GM23338 (cell line): ENCODE measurements at regions not wholly inside any gene's neighbourhood (a gene's known extent, or its start where the extent isn't known, plus 50 kb on each side); places are given as distances from the start of the nearest gene placed in this dataset.

Experiments
- ATAC-seq: fragments of 200-7000 bp; cut with Tn5 transposase; 3 replicates; pipeline ENCODE4 v1.9.1; 2020
- DNase-seq: peaks from one replicate; pipeline ENCODE4 v3.0.0-alpha.2; 2015; ENCODE audit warnings: low spot score
- H2AFZ ChIP-seq: fragments of 200-600 bp; sonication (generic); 2 replicates; pipeline ENCODE4 v1.8.0; 2016; ENCODE audit warnings: antibody characterized with exemption, mild to moderate bottlenecking, moderate library complexity
- H3F3A ChIP-seq: fragments of 200-600 bp; sonication (generic); replicated peaks from 2 replicates; pipeline ENCODE4 v1.8.0; 2017; ENCODE audit warnings: antibody characterized with exemption, mixed run types, low read depth
- H3K27ac ChIP-seq: fragments of 200-600 bp; sonication (generic); 2 replicates; pipeline ENCODE4 v1.6.1; 2016; ENCODE audit warnings: low read depth
- H3K27me3 ChIP-seq: fragments of 200-600 bp; sonication (generic); 2 replicates; pipeline ENCODE4 v1.8.0; 2016; ENCODE audit warnings: mild to moderate bottlenecking, mixed run types, moderate library complexity; ENCODE audit not compliant: insufficient read depth
- H3K36me3 ChIP-seq: fragments of 200-600 bp; sonication (generic); 2 replicates; pipeline ENCODE4 v1.8.0; 2016; ENCODE audit warnings: mild to moderate bottlenecking; ENCODE audit not compliant: insufficient read depth
- H3K4me1 ChIP-seq: fragments of 200-600 bp; sonication (generic); 2 replicates; pipeline ENCODE4 v1.8.0; 2016; ENCODE audit warnings: mild to moderate bottlenecking, moderate library complexity; ENCODE audit not compliant: insufficient read depth
- H3K4me2 ChIP-seq: fragments of 200-600 bp; sonication (generic); 2 replicates; pipeline ENCODE4 v1.7.1; 2017; ENCODE audit warnings: mixed run types
- H3K4me3 ChIP-seq: fragments of 200-600 bp; sonication (generic); 2 replicates; pipeline ENCODE4 v1.6.1; 2016; ENCODE audit warnings: mixed run types
- H3K79me2 ChIP-seq: fragments of 200-600 bp; sonication (generic); replicated peaks from 2 replicates; pipeline ENCODE4 v1.8.0; 2017; ENCODE audit warnings: mild to moderate bottlenecking; ENCODE audit not compliant: insufficient read depth
- H3K9me2 ChIP-seq: fragments of 200-600 bp; sonication (generic); 2 replicates; pipeline ENCODE4 v1.8.0; 2017; ENCODE audit not compliant: insufficient read depth
- H4K20me1 ChIP-seq: fragments of 200-600 bp; sonication (generic); replicated peaks from 2 replicates; pipeline ENCODE4 v1.8.0; 2017; ENCODE audit warnings: mild to moderate bottlenecking; ENCODE audit not compliant: insufficient read depth
- H3K27ac Mint-ChIP-seq: 2 replicates; pipeline ENCODE4 v1.8.0; 2020; ENCODE audit warnings: inconsistent platforms, mild to moderate bottlenecking, moderate library complexity, mixed read lengths
- H3K27me3 Mint-ChIP-seq: 3 replicates; pipeline ENCODE4 v1.8.0; 2022; ENCODE audit warnings: low read depth, mild to moderate bottlenecking, moderate library complexity, mixed read lengths, inconsistent platforms; ENCODE audit not compliant: insufficient read depth, poor library complexity
- H3K36me3 Mint-ChIP-seq: 3 replicates; pipeline ENCODE4 v1.8.0; 2021; ENCODE audit warnings: low read depth, mild to moderate bottlenecking, inconsistent platforms, moderate library complexity, mixed read lengths
- H3K4me1 Mint-ChIP-seq: 3 replicates; pipeline ENCODE4 v1.8.0; 2020; ENCODE audit warnings: mild to moderate bottlenecking, inconsistent platforms, mixed read lengths
- H3K4me3 Mint-ChIP-seq: 3 replicates; pipeline ENCODE4 v1.8.0; 2021; ENCODE audit warnings: moderate library complexity, mild to moderate bottlenecking, inconsistent platforms, mixed read lengths
- H3K9me3 Mint-ChIP-seq: 3 replicates; pipeline ENCODE4 v1.8.0; 2020; ENCODE audit warnings: moderate library complexity, mild to moderate bottlenecking, inconsistent platforms, mixed read lengths
- CREB1 ChIP-seq: fragments of 250-450 bp; sonication (Bioruptor Pico); IDR thresholded peaks from 2 replicates; pipeline ENCODE4 v1.5.0; 2020; ENCODE audit warnings: low read depth, mild to moderate bottlenecking, moderate library complexity
- NANOG ChIP-seq: IDR thresholded peaks from 2 replicates; pipeline ENCODE4 v1.6.1; 2016; ENCODE audit warnings: antibody characterized with exemption, borderline replicate concordance
- POLR2AphosphoS5 ChIP-seq: IDR thresholded peaks from 2 replicates; pipeline ENCODE4 v1.6.1; 2016; ENCODE audit warnings: antibody characterized with exemption, low read depth
- ZNF331 ChIP-seq: fragments of 250-450 bp; sonication (Bioruptor Pico); IDR thresholded peaks from 2 replicates; pipeline ENCODE4 v1.5.0; 2020; ENCODE audit warnings: low read depth, mild to moderate bottlenecking, moderate library complexity
- TF ChIP-seq, protein P1 (sequence below): IDR thresholded peaks from one replicate; pipeline ENCODE4 v1.6.1; 2018; ENCODE audit warnings: antibody characterized with exemption; ENCODE audit not compliant: unreplicated experiment
- TF ChIP-seq, protein P2 (sequence below), 2 experiments: fragments of 200-600 bp in 1 of 2; sonication (generic) in 1 of 2; conservative IDR thresholded peaks; 2 replicates each; pipeline versions ENCODE4 v1.5.1 to v1.6.1; 2016 to 2017; ENCODE audit warnings: antibody characterized with exemption in 2 of 2, low read depth in 2 of 2, mild to moderate bottlenecking in 2 of 2, moderate library complexity in 1 of 2
- TF ChIP-seq, protein P3 (sequence below): fragments of 250-450 bp; sonication (Bioruptor Pico); IDR thresholded peaks from 2 replicates; pipeline ENCODE4 v1.5.0; 2020; ENCODE audit warnings: mild to moderate bottlenecking, moderate library complexity

DNA sequence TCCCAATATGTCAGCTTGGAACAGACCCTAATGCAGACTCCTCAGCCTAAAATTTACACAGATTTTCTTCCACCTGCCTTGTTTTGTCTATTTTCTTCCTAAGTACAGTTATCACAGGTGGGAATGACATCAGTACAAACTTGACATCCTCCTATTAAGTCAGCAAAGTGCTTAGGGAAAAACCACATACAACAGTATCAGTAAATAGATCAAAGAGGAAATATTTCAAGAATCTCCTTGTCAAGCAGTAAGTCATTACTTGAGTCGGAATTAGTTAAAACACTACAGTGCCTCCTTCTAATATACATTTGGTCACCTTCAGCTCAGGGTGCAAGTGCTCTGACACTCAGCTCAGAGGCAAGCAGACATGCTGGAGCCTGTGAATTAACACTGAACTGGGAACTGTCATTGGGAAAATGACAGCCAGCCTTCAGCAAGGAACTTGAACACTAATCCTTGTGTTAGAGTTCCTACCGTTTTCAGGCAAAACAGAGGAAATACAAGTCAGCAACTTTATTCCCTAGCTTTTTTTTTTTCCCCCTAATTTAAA, 394.3 kb upstream of the HTR2A start:
- H3K9me3 Mint-ChIP-seq: no peaks in the 10 kb centered on the region
- no peaks in the 10 kb centered on the region for H4K20me1 ChIP-seq
- H3K36me3 Mint-ChIP-seq: no peaks in the 10 kb centered on the region
- peaks cover 9% of the 10 kb centered on the region; the same call in 1 of the 2 replicates for H3K9me2 ChIP-seq
- no peaks in the 10 kb centered on the region for H3K79me2 ChIP-seq
- no peak overlapping the region for H3K27ac Mint-ChIP-seq
- H3K27ac ChIP-seq: no peak overlapping the region
- DNase-seq: no peak
- ATAC-seq: no peak
- no peaks in the 10 kb centered on the region for H3F3A ChIP-seq
- H2AFZ ChIP-seq: no peak overlapping the region
- TF ChIP-seq ZNF331 (CRISPR knock-in tag) (no peak), POLR2AphosphoS5 (no peak), NANOG (no peak)
- TF ChIP-seq, protein P1, sequence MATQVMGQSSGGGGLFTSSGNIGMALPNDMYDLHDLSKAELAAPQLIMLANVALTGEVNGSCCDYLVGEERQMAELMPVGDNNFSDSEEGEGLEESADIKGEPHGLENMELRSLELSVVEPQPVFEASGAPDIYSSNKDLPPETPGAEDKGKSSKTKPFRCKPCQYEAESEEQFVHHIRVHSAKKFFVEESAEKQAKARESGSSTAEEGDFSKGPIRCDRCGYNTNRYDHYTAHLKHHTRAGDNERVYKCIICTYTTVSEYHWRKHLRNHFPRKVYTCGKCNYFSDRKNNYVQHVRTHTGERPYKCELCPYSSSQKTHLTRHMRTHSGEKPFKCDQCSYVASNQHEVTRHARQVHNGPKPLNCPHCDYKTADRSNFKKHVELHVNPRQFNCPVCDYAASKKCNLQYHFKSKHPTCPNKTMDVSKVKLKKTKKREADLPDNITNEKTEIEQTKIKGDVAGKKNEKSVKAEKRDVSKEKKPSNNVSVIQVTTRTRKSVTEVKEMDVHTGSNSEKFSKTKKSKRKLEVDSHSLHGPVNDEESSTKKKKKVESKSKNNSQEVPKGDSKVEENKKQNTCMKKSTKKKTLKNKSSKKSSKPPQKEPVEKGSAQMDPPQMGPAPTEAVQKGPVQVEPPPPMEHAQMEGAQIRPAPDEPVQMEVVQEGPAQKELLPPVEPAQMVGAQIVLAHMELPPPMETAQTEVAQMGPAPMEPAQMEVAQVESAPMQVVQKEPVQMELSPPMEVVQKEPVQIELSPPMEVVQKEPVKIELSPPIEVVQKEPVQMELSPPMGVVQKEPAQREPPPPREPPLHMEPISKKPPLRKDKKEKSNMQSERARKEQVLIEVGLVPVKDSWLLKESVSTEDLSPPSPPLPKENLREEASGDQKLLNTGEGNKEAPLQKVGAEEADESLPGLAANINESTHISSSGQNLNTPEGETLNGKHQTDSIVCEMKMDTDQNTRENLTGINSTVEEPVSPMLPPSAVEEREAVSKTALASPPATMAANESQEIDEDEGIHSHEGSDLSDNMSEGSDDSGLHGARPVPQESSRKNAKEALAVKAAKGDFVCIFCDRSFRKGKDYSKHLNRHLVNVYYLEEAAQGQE: no peak
- TF ChIP-seq, protein P2, sequence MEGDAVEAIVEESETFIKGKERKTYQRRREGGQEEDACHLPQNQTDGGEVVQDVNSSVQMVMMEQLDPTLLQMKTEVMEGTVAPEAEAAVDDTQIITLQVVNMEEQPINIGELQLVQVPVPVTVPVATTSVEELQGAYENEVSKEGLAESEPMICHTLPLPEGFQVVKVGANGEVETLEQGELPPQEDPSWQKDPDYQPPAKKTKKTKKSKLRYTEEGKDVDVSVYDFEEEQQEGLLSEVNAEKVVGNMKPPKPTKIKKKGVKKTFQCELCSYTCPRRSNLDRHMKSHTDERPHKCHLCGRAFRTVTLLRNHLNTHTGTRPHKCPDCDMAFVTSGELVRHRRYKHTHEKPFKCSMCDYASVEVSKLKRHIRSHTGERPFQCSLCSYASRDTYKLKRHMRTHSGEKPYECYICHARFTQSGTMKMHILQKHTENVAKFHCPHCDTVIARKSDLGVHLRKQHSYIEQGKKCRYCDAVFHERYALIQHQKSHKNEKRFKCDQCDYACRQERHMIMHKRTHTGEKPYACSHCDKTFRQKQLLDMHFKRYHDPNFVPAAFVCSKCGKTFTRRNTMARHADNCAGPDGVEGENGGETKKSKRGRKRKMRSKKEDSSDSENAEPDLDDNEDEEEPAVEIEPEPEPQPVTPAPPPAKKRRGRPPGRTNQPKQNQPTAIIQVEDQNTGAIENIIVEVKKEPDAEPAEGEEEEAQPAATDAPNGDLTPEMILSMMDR (conservative IDR thresholded peaks at IDR 0.05; ENCODE audit: low read depth in 2 of 2): no peak
- H3K4me1 Mint-ChIP-seq: peaks cover 8% of the 10 kb centered on the region
- no peak overlapping the region for H3K4me2 ChIP-seq
- no peak overlapping the region for H3K4me3 ChIP-seq
- H3K27me3 ChIP-seq: no peaks in the 10 kb centered on the region
- no peaks in the 10 kb centered on the region for H3K36me3 ChIP-seq
- peaks cover 2% of the 10 kb centered on the region for H3K27me3 Mint-ChIP-seq
- no peak overlapping the region for H3K4me3 Mint-ChIP-seq
- H3K4me1 ChIP-seq: no peaks in the 10 kb centered on the region

DNA sequence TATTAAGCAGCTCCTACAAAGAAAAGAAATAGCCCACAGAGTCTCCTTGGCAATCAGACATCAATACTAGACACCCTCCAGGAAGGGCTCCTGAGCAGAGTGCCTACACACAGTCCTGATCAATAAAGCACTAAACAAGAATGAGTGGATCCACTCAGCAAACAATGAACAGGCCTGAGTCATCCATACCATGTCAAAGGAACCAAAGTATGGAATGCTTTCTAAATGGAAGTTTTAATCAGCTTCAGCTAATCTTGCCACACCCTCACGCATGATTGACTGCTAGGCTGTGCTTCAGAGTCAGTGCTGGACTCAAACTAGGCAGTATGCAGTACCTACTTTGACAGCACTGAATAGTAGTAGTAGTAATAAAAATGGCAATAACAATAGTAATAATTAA, 392.7 kb upstream of the HTR2A start:
- Mint-ChIP-seq H3K4me1 (peaks cover 8% of the 10 kb centered on the region), H3K4me3 (no peak overlapping the region), H3K36me3 (no peaks in the 10 kb centered on the region), H3K27ac (no peak overlapping the region), H3K27me3 (peaks cover 2% of the 10 kb centered on the region), H3K9me3 (no peaks in the 10 kb centered on the region)
- ATAC-seq (no peak), DNase-seq (no peak)
- Histone ChIP-seq H3K36me3 (no peaks in the 10 kb centered on the region), H3K79me2 (no peaks in the 10 kb centered on the region), H3K9me2 (peaks cover 4% of the 10 kb centered on the region; the same call in 1 of the 2 replicates), H3K4me3 (no peak overlapping the region), H3K4me1 (no peaks in the 10 kb centered on the region), H2AFZ (no peak overlapping the region), H4K20me1 (no peaks in the 10 kb centered on the region), H3K27me3 (no peaks in the 10 kb centered on the region), H3F3A (no peaks in the 10 kb centered on the region), H3K4me2 (no peak overlapping the region), H3K27ac (no peak overlapping the region)
- TF ChIP-seq, protein P3, sequence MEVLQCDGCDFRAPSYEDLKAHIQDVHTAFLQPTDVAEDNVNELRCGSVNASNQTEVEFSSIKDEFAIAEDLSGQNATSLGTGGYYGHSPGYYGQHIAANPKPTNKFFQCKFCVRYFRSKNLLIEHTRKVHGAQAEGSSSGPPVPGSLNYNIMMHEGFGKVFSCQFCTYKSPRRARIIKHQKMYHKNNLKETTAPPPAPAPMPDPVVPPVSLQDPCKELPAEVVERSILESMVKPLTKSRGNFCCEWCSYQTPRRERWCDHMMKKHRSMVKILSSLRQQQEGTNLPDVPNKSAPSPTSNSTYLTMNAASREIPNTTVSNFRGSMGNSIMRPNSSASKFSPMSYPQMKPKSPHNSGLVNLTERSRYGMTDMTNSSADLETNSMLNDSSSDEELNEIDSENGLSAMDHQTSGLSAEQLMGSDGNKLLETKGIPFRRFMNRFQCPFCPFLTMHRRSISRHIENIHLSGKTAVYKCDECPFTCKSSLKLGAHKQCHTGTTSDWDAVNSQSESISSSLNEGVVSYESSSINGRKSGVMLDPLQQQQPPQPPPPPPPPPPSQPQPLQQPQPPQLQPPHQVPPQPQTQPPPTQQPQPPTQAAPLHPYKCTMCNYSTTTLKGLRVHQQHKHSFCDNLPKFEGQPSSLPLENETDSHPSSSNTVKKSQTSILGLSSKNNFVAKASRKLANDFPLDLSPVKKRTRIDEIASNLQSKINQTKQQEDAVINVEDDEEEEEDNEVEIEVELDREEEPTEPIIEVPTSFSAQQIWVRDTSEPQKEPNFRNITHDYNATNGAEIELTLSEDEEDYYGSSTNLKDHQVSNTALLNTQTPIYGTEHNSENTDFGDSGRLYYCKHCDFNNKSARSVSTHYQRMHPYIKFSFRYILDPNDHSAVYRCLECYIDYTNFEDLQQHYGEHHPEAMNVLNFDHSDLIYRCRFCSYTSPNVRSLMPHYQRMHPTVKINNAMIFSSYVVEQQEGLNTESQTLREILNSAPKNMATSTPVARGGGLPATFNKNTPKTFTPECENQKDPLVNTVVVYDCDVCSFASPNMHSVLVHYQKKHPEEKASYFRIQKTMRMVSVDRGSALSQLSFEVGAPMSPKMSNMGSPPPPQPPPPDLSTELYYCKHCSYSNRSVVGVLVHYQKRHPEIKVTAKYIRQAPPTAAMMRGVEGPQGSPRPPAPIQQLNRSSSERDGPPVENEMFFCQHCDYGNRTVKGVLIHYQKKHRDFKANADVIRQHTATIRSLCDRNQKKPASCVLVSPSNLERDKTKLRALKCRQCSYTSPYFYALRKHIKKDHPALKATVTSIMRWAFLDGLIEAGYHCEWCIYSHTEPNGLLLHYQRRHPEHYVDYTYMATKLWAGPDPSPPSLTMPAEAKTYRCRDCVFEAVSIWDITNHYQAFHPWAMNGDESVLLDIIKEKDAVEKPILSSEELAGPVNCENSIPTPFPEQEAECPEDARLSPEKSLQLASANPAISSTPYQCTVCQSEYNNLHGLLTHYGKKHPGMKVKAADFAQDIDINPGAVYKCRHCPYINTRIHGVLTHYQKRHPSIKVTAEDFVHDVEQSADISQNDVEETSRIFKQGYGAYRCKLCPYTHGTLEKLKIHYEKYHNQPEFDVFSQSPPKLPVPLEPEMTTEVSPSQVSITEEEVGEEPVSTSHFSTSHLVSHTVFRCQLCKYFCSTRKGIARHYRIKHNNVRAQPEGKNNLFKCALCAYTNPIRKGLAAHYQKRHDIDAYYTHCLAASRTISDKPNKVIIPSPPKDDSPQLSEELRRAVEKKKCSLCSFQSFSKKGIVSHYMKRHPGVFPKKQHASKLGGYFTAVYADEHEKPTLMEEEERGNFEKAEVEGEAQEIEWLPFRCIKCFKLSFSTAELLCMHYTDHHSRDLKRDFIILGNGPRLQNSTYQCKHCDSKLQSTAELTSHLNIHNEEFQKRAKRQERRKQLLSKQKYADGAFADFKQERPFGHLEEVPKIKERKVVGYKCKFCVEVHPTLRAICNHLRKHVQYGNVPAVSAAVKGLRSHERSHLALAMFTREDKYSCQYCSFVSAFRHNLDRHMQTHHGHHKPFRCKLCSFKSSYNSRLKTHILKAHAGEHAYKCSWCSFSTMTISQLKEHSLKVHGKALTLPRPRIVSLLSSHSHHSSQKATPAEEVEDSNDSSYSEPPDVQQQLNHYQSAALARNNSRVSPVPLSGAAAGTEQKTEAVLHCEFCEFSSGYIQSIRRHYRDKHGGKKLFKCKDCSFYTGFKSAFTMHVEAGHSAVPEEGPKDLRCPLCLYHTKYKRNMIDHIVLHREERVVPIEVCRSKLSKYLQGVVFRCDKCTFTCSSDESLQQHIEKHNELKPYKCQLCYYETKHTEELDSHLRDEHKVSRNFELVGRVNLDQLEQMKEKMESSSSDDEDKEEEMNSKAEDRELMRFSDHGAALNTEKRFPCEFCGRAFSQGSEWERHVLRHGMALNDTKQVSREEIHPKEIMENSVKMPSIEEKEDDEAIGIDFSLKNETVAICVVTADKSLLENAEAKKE (CRISPR knock-in tag): no peak
- TF ChIP-seq, protein P2 (conservative IDR thresholded peaks at IDR 0.05; ENCODE audit: low read depth in 2 of 2): no peak
- TF ChIP-seq CREB1: no peak
